Mammary epithelial cell (primary cell): ENCODE measurements at regions not wholly inside any gene's neighbourhood (a gene's known extent, or its start where the extent isn't known, plus 50 kb on each side); places are given as distances from the start of the nearest gene placed in this dataset.

Experiments
- EZH2 ChIP-seq: IDR thresholded peaks from 2 replicates; pipeline ENCODE4 v1.6.1; 2012; ENCODE audit warnings: low read length, inconsistent platforms, borderline replicate concordance
- TF ChIP-seq, protein P1 (sequence below), 2 donors: IDR thresholded peaks in 1 of 2; conservative IDR thresholded peaks in 1 of 2; 2 replicates each; pipeline ENCODE4 v1.5.1; 2011 to 2012; ENCODE audit warnings: inconsistent platforms in 2 of 2, low read length in 2 of 2, mild to moderate bottlenecking in 2 of 2, control low read depth in 1 of 2, low read depth in 1 of 2; ENCODE audit not compliant: insufficient read depth in 1 of 2; ENCODE audit errors: extremely low read depth in 1 of 2

DNA sequence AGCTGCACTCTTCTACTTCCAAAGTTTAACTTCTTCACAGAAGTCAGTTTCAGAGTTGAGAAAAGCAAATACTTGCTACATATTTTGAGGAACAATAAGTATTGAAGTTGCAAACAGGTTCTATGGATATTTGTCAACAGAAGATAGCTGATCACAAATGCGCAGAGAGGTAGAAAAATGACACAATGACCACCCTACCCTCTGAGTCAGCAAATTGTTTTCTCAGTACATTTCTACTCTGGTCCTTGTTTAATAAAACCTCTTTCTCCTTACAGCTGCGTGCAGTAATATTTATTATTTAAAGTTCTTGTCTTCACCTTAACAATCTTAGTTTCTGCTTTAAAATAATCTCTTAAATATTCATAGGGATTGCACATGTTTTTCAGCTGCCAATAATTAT, 855.1 kb upstream of the CTNND2 start:
- TF ChIP-seq, protein P1, sequence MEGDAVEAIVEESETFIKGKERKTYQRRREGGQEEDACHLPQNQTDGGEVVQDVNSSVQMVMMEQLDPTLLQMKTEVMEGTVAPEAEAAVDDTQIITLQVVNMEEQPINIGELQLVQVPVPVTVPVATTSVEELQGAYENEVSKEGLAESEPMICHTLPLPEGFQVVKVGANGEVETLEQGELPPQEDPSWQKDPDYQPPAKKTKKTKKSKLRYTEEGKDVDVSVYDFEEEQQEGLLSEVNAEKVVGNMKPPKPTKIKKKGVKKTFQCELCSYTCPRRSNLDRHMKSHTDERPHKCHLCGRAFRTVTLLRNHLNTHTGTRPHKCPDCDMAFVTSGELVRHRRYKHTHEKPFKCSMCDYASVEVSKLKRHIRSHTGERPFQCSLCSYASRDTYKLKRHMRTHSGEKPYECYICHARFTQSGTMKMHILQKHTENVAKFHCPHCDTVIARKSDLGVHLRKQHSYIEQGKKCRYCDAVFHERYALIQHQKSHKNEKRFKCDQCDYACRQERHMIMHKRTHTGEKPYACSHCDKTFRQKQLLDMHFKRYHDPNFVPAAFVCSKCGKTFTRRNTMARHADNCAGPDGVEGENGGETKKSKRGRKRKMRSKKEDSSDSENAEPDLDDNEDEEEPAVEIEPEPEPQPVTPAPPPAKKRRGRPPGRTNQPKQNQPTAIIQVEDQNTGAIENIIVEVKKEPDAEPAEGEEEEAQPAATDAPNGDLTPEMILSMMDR (conservative IDR thresholded peaks at IDR 0.05 in 1 of 2, IDR thresholded peaks at IDR 0.05 in 1 of 2; ENCODE audit: extremely low read depth in 1 of 2, insufficient read depth in 1 of 2, low read depth in 1 of 2, low read length in 2 of 2): no peak
- no peak for TF ChIP-seq EZH2
